Thoracic aorta (tissue), 2 donors: ENCODE measurements at regions not wholly inside any gene's neighbourhood (a gene's known extent, or its start where the extent isn't known, plus 50 kb on each side); places are given as distances from the start of the nearest gene placed in this dataset.

ENCODE experiments used
- ATAC-seq: fragments of 150-250 bp; one replicate; pipeline ENCODE4 v1.8.0; 2017; ENCODE audit warnings: low read depth; ENCODE audit not compliant: insufficient number of reproducible peaks, low FRiP score
- DNase-seq: peaks from one replicate; pipeline ENCODE4 v3.0.0-alpha.2; 2020; ENCODE audit warnings: low spot score
- H3K27ac ChIP-seq, 2 donors: fragments of 200-600 bp; sonication (generic); 1 replicate in 1 of 2; 2 replicates in 1 of 2; pipeline ENCODE4 v1.5.1; 2016; ENCODE audit warnings: mild to moderate bottlenecking in 2 of 2, moderate library complexity in 2 of 2
- H3K27me3 ChIP-seq: fragments of 200-600 bp; sonication (generic); replicated peaks from 2 replicates; pipeline ENCODE4 v1.6.0; 2016; ENCODE audit warnings: mild to moderate bottlenecking; ENCODE audit not compliant: insufficient read depth
- H3K36me3 ChIP-seq: fragments of 200-600 bp; sonication (generic); one replicate; pipeline ENCODE4 v1.5.1; 2016
- H3K4me1 ChIP-seq, 2 donors: fragments of 200-600 bp; sonication (generic); 1 replicate in 1 of 2; 2 replicates in 1 of 2; pipeline versions ENCODE4 v1.5.1 to v1.6.0; 2016; ENCODE audit warnings: low read depth in 2 of 2, mild to moderate bottlenecking in 1 of 2; ENCODE audit not compliant: control insufficient read depth in 1 of 2
- H3K4me3 ChIP-seq: fragments of 200-600 bp; sonication (generic); 2 replicates; pipeline ENCODE4 v1.5.1; 2016; ENCODE audit warnings: mild to moderate bottlenecking
- H3K9me3 ChIP-seq: fragments of 200-600 bp; sonication (generic); 2 replicates; pipeline ENCODE4 v1.5.1; 2016
- TF ChIP-seq, protein P1 (sequence below): fragments of 200-600 bp; sonication (generic); IDR thresholded peaks from one replicate; pipeline ENCODE4 v1.5.1; 2019; ENCODE audit warnings: antibody characterized with exemption

DNA sequence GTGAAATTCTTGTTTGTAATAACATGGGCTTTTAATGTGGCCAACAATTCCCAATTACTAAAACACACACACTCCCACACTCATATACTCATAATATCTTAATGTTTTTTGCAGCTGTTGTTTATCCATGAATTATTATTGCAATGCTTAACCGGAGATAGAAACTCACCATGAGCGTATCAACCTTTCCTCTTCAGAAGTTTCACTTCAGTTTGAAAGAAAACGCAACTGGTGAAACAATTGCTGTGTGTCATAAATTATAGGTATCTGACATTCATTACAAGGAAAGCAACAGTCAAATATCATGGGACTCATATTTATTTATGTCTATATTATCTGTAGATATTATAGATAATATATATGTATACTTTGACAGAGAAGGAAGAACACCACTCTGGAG, 104.1 kb downstream of the HDGFL1 start:
- Histone ChIP-seq H3K27me3 (no peaks in the 10 kb centered on the region), H3K36me3 (no peaks in the 10 kb centered on the region), H3K27ac (no peak overlapping the region), H3K9me3 (no peaks in the 10 kb centered on the region), H3K4me1 (peaks cover 0 to 18% of the 10 kb centered on the region in 2 donors), H3K4me3 (no peak overlapping the region)
- ATAC-seq (no peak), DNase-seq (no peak)
- TF ChIP-seq, protein P1, sequence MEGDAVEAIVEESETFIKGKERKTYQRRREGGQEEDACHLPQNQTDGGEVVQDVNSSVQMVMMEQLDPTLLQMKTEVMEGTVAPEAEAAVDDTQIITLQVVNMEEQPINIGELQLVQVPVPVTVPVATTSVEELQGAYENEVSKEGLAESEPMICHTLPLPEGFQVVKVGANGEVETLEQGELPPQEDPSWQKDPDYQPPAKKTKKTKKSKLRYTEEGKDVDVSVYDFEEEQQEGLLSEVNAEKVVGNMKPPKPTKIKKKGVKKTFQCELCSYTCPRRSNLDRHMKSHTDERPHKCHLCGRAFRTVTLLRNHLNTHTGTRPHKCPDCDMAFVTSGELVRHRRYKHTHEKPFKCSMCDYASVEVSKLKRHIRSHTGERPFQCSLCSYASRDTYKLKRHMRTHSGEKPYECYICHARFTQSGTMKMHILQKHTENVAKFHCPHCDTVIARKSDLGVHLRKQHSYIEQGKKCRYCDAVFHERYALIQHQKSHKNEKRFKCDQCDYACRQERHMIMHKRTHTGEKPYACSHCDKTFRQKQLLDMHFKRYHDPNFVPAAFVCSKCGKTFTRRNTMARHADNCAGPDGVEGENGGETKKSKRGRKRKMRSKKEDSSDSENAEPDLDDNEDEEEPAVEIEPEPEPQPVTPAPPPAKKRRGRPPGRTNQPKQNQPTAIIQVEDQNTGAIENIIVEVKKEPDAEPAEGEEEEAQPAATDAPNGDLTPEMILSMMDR: no peak

DNA sequence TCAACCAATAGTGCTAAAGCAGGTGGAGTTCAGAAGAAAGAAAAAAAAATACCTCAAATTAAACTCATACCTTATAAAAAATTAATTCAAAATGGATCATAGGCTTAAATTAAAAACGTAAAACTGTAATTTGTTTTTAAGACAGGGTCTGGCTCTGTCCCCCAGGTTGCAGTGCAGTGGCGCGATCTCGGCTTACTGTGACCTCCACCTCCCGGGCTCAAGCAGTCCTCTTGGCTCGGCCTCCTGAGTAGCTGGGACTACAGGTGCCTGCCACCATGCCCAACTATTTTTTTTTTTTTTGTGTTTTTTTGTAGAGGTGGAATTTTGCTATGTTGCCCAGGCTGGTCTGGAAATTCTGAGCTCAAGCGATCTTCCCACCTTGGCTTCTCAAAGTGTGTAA, 111.6 kb downstream of the HDGFL1 start:
- no peaks in the 10 kb centered on the region for H3K36me3 ChIP-seq
- H3K4me1 ChIP-seq: no peaks in the 10 kb centered on the region
- H3K27me3 ChIP-seq: no peaks in the 10 kb centered on the region
- TF ChIP-seq, protein P1: no peak
- H3K4me3 ChIP-seq: no peak overlapping the region
- H3K9me3 ChIP-seq: no peaks in the 10 kb centered on the region
- no peak overlapping the region for H3K27ac ChIP-seq
- no peak for DNase-seq
- no peak for ATAC-seq

DNA sequence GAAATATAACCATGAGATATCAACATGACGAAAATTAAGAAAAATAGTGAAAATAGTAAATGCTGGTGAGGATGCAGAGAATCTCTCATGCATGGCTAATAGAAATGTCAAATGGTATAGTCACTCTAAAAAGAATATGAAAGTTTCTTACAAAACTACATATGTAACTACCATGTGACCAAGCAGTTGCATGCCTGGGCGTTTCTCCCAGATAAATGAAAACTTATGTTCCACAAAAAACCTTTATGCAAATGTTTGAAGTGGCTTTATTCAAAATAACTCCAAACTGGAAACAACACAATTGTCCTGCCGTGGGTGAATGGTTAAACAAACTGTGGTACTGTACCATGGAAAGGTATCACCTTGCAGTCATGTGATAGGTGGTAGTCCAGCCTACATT, 112.4 kb downstream of the HDGFL1 start:
- Histone ChIP-seq H3K4me1 (no peaks in the 10 kb centered on the region), H3K27ac (no peak overlapping the region), H3K4me3 (no peak overlapping the region), H3K9me3 (no peaks in the 10 kb centered on the region), H3K36me3 (no peaks in the 10 kb centered on the region), H3K27me3 (no peaks in the 10 kb centered on the region)
- TF ChIP-seq, protein P1: no peak
- ATAC-seq: no peak
- no peak for DNase-seq

DNA sequence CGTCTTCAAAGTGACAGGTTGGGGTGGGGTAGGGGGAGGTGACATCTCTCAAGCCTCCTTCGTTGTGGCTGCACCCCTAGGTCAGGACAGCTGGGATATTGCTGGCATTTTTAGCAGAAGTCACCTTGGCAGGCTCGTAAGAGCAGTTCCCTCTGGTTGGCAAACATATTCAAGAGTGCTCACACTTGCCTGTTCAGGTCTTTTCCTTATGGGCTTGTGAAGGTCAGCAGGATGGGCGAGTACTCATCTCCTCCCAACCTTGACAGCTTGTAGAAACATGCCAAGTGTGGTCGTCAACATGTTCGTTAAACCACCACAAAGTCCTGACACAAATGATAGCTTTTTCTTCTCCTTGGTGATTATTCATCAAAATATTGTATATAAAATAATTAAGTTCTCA, 113.6 kb downstream of the HDGFL1 start:
- no peak for DNase-seq
- no peak for ATAC-seq

DNA sequence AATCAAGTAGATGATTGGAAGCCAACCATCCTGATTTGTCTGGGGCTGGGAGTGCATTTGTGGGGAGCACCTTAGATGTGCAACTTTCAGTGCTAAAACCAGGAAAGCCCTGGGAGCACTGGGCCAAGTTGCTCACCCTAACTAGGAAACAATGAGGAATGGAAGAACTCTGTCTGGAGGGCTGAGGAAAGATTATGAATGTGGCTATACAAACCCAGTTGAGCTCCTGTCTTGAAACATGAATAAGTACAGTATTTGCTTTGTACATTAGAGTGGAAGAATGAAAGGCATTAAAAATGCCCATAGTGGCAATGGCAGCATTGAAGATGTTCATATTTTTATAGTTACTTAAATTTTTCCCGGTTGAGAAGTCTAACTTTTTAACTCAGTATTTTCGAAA, 121.1 kb downstream of the HDGFL1 start:
- ATAC-seq (no peak), DNase-seq (no peak)
- Histone ChIP-seq H3K27ac (no peak overlapping the region), H3K4me3 (no peak overlapping the region), H3K27me3 (no peaks in the 10 kb centered on the region), H3K36me3 (no peaks in the 10 kb centered on the region), H3K9me3 (no peaks in the 10 kb centered on the region), H3K4me1 (no peaks in the 10 kb centered on the region)
- TF ChIP-seq, protein P1: no peak

More for the DNA sequence above, 113.6 kb downstream of the HDGFL1 start:
- Histone ChIP-seq H3K27ac (no peak overlapping the region), H3K27me3 (no peaks in the 10 kb centered on the region), H3K9me3 (no peaks in the 10 kb centered on the region), H3K36me3 (no peaks in the 10 kb centered on the region), H3K4me1 (no peaks in the 10 kb centered on the region), H3K4me3 (no peak overlapping the region)
- TF ChIP-seq, protein P1: no peak
